OCI-LY3 (cell line): ENCODE measurements at regions not wholly inside any gene's neighbourhood (a gene's known extent, or its start where the extent isn't known, plus 50 kb on each side); places are given as distances from the start of the nearest gene placed in this dataset.

Experiments used
- H2AFZ ChIP-seq: fragments of 200-600, 300-600 bp; shearing (Covaris generic); 2 replicates; pipeline ENCODE4 v1.6.0; 2014; ENCODE audit warnings: antibody characterized with exemption, low read depth, low read length
- H3K27ac ChIP-seq: fragments of 200-600, 300-600 bp; sonication (generic); 2 replicates; pipeline ENCODE4 v1.5.1; 2014; ENCODE audit warnings: mild to moderate bottlenecking, low read length, moderate library complexity, mixed read lengths
- H3K27me3 ChIP-seq: fragments of 200-600, 300-600 bp; sonication (generic); 2 replicates; pipeline ENCODE4 v1.6.1; 2014; ENCODE audit warnings: low read depth, low read length, mixed read lengths
- H3K36me3 ChIP-seq: fragments of 200-600, 300-600 bp; sonication (generic); replicated peaks from 2 replicates; pipeline ENCODE3; 2014; ENCODE audit warnings: low read depth, low read length, mixed read lengths
- H3K4me1 ChIP-seq: fragments of 300-600, 200-600 bp; sonication (generic); 2 replicates; pipeline ENCODE4 v1.6.1; 2014; ENCODE audit warnings: low read length, mixed read lengths
- H3K4me2 ChIP-seq: fragments of 200-600, 300-600 bp; sonication (generic); 2 replicates; pipeline ENCODE4 v1.6.1; 2014; ENCODE audit warnings: low read length, mixed read lengths
- H3K4me3 ChIP-seq: fragments of 300-600, 200-600 bp; sonication (generic); 2 replicates; pipeline ENCODE4 v1.5.1; 2014; ENCODE audit warnings: antibody characterized with exemption, mild to moderate bottlenecking, low read length, moderate library complexity
- H3K79me2 ChIP-seq: fragments of 300-600, 200-600 bp; shearing (Covaris generic); 2 replicates; pipeline ENCODE4 v1.6.1; 2014; ENCODE audit warnings: mild to moderate bottlenecking, low read length, mixed read lengths
- H3K9ac ChIP-seq: fragments of 300-600, 200-600 bp; shearing (Covaris generic); 2 replicates; pipeline ENCODE4 v1.6.0; 2014; ENCODE audit warnings: mild to moderate bottlenecking, low read length, moderate library complexity
- H3K9me3 ChIP-seq: fragments of 200-600, 300-600 bp; shearing (Covaris generic); 2 replicates; pipeline ENCODE4 v1.6.1; 2014; ENCODE audit warnings: low read length, mixed read lengths; ENCODE audit not compliant: insufficient read depth
- H4K20me1 ChIP-seq: fragments of 200-600, 300-600 bp; sonication (generic); 2 replicates; pipeline ENCODE4 v1.6.1; 2016; ENCODE audit warnings: low read length, mixed read lengths; ENCODE audit not compliant: insufficient read depth
- EZH2phosphoT487 ChIP-seq: fragments of 200-600 bp; shearing (Covaris generic); IDR thresholded peaks from 2 replicates; pipeline ENCODE4 v1.6.1; 2018; ENCODE audit warnings: antibody characterized with exemption, mixed run types, low read depth
- TF ChIP-seq, protein P1 (sequence below): fragments of 200-600, 300-600 bp; sonication (generic); IDR thresholded peaks from 2 replicates; pipeline ENCODE4 v1.5.1; 2014; ENCODE audit warnings: antibody characterized with exemption, low read length, low read depth

DNA sequence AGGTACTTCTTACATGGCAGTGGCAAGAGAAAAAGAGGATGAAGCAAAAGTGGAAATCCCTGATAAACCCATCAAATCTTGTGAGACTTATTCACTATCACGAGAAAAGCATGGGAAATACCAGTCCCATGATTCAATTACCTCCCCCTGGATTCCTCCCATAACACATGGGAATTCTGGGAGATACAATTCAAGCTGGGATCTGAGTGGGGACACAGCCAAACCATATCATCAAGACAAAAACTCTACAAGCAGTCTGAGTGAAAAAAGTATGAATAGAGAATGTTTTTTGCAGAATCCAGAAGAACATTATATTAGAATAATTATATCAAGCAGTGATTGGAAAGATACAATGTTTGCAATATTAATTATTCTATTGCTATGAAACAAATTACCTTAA lies 893.7 kb downstream of the FAM181B start:
- Histone ChIP-seq H3K79me2 (no peaks in the 10 kb centered on the region), H3K9ac (no peak overlapping the region), H3K27me3 (no peaks in the 10 kb centered on the region), H3K4me3 (no peak overlapping the region), H3K4me1 (no peaks in the 10 kb centered on the region), H2AFZ (no peak overlapping the region), H4K20me1 (no peaks in the 10 kb centered on the region), H3K4me2 (no peak overlapping the region), H3K27ac (no peak overlapping the region), H3K36me3 (no peaks in the 10 kb centered on the region), H3K9me3 (no peaks in the 10 kb centered on the region)
- TF ChIP-seq, protein P1, sequence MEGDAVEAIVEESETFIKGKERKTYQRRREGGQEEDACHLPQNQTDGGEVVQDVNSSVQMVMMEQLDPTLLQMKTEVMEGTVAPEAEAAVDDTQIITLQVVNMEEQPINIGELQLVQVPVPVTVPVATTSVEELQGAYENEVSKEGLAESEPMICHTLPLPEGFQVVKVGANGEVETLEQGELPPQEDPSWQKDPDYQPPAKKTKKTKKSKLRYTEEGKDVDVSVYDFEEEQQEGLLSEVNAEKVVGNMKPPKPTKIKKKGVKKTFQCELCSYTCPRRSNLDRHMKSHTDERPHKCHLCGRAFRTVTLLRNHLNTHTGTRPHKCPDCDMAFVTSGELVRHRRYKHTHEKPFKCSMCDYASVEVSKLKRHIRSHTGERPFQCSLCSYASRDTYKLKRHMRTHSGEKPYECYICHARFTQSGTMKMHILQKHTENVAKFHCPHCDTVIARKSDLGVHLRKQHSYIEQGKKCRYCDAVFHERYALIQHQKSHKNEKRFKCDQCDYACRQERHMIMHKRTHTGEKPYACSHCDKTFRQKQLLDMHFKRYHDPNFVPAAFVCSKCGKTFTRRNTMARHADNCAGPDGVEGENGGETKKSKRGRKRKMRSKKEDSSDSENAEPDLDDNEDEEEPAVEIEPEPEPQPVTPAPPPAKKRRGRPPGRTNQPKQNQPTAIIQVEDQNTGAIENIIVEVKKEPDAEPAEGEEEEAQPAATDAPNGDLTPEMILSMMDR, result no peak
- TF ChIP-seq EZH2phosphoT487, result no peak

DNA sequence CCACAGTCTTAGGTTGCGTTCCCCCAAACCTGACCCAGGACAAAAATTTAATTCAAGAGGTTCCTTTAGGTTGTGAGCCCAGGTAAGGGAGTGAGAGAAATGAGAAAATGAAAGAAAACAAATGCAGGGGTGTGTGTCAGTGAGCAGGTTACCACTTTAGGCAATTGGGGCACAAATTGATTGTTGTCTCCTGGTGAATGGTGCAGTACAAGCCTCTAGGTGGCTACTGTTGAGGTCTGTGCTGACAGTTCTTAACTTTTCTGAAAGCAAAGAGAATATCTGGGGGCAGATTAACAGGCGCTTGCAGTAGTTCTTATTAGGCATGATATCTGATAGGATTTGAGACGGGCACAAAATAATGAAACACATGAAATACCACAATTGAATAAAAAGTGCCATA lies 894.6 kb downstream of the FAM181B start:
- H3K9ac ChIP-seq, result no peak overlapping the region
- TF ChIP-seq EZH2phosphoT487, result no peak
- TF ChIP-seq, protein P1, result no peak

DNA sequence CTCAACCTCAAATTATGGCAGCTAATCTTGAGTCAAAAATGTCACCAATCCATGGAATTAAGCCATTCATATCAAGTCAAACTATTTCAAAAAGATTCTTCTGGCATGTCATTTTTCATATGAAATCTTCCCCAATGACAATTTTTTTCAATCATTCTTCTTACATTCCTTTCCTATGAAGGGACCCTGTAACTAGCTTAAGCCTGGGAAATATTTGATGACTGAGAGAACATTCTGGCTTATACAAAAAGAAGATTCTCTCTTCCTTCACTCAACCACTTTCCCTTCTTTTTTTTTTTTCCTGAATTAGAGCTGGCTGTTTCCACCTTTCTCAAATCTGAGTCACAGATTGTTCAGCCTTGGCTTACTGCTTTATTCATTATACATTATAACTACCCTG lies 903.7 kb downstream of the FAM181B start:
- TF ChIP-seq, protein P1, result no peak
- no peak for TF ChIP-seq EZH2phosphoT487
- no peaks in the 10 kb centered on the region for H4K20me1 ChIP-seq
- no peaks in the 10 kb centered on the region for H3K36me3 ChIP-seq
- H3K27me3 ChIP-seq, result no peaks in the 10 kb centered on the region
- H2AFZ ChIP-seq, result no peak overlapping the region
- H3K4me1 ChIP-seq, result no peaks in the 10 kb centered on the region
- no peak overlapping the region for H3K4me2 ChIP-seq
- H3K79me2 ChIP-seq, result no peaks in the 10 kb centered on the region
- H3K4me3 ChIP-seq, result no peak overlapping the region
- peaks cover 5% of the 10 kb centered on the region; the same call in 1 of the 2 replicates for H3K9me3 ChIP-seq
- no peak overlapping the region for H3K27ac ChIP-seq
- H3K9ac ChIP-seq, result no peak overlapping the region

More for the DNA sequence above, 894.6 kb downstream of the FAM181B start:
- H3K79me2 ChIP-seq, result no peaks in the 10 kb centered on the region
- no peaks in the 10 kb centered on the region for H3K36me3 ChIP-seq
- H3K4me3 ChIP-seq, result no peak overlapping the region
- no peaks in the 10 kb centered on the region for H3K27me3 ChIP-seq
- no peak overlapping the region for H3K27ac ChIP-seq
- H3K4me2 ChIP-seq, result no peak overlapping the region
- H3K9me3 ChIP-seq, result no peaks in the 10 kb centered on the region
- no peak overlapping the region for H2AFZ ChIP-seq
- H3K4me1 ChIP-seq, result no peaks in the 10 kb centered on the region
- no peaks in the 10 kb centered on the region for H4K20me1 ChIP-seq

- no peak overlapping the region for H2AFZ ChIP-seq
- no peak overlapping the region for H3K9ac ChIP-seq
- no peak overlapping the region for H3K27ac ChIP-seq
- no peaks in the 10 kb centered on the region for H3K27me3 ChIP-seq
- no peak overlapping the region for H3K4me3 ChIP-seq
- no peak overlapping the region for H3K4me2 ChIP-seq
- H4K20me1 ChIP-seq, result no peaks in the 10 kb centered on the region
- no peak for TF ChIP-seq EZH2phosphoT487
- TF ChIP-seq, protein P1, result no peak
- H3K4me1 ChIP-seq, result no peaks in the 10 kb centered on the region
- H3K9me3 ChIP-seq, result no peaks in the 10 kb centered on the region
- H3K36me3 ChIP-seq, result no peaks in the 10 kb centered on the region
- H3K79me2 ChIP-seq, result no peaks in the 10 kb centered on the region
These were observed 908.3 kb downstream of the FAM181B start for GRCh38 chr11:81825346-81825745.
